ENCODE measurements at regions not wholly inside any gene's neighbourhood (a gene's known extent, or its start where the extent isn't known, plus 50 kb on each side); places are given as distances from the start of the nearest gene placed in this dataset.

GRCh38 chr5:148950471-148950863 lies 112.4 kb downstream of the SH3TC2 start:
- H3K9me3 ChIP-seq (ENCODE audit: insufficient read depth, low read length) = no peaks in the 10 kb centered on the region
- no peaks in the 10 kb centered on the region for H3K36me3 ChIP-seq (ENCODE audit: insufficient read depth, insufficient read length, low read length)
- TF ChIP-seq ZNF274 (IDR thresholded peaks at IDR 0.05; ENCODE audit: low read depth, low read length) = no peak
- TF ChIP-seq SUZ12 (IDR thresholded peaks at IDR 0.05; ENCODE audit: extremely low read depth, insufficient read depth, insufficient read length) = no peak
- no peak for TF ChIP-seq YY1 (IDR thresholded peaks at IDR 0.05; ENCODE audit: insufficient read depth, insufficient read length)
- no peak overlapping the region for H3K9ac ChIP-seq (ENCODE audit: insufficient read length, low read depth)
- H3K4me1 ChIP-seq (ENCODE audit: insufficient read depth, insufficient read length) = no peaks in the 10 kb centered on the region
- DNase-seq (ENCODE audit: low read depth, low spot score) = no peak
- no peak overlapping the region for H3K4me3 ChIP-seq (ENCODE audit: insufficient read length, low read depth)
- no peaks in the 10 kb centered on the region for H3K27me3 ChIP-seq (ENCODE audit: insufficient read depth, insufficient read length)

- no peak for TF ChIP-seq ZNF274 (IDR thresholded peaks at IDR 0.05; ENCODE audit: low read depth, low read length)
- Histone ChIP-seq H3K36me3 (ENCODE audit: insufficient read depth, insufficient read length, low read length) (no peaks in the 10 kb centered on the region), H3K9me3 (ENCODE audit: insufficient read depth, low read length) (no peaks in the 10 kb centered on the region), H3K9ac (ENCODE audit: insufficient read length, low read depth) (no peak overlapping the region), H3K4me3 (ENCODE audit: insufficient read length, low read depth) (no peak overlapping the region), H3K4me1 (ENCODE audit: insufficient read depth, insufficient read length) (no peaks in the 10 kb centered on the region), H3K27me3 (ENCODE audit: insufficient read depth, insufficient read length) (no peaks in the 10 kb centered on the region)
- no peak for DNase-seq (ENCODE audit: low read depth, low spot score)
Observed at GRCh38 chr5:148950892-148951291, 112.0 kb downstream of the SH3TC2 start.

GRCh38 chr5:148951612-148952011 lies 111.2 kb downstream of the SH3TC2 start:
- Histone ChIP-seq H3K9ac (ENCODE audit: insufficient read length, low read depth) (no peak overlapping the region), H3K4me3 (ENCODE audit: insufficient read length, low read depth) (no peak overlapping the region), H3K9me3 (ENCODE audit: insufficient read depth, low read length) (no peaks in the 10 kb centered on the region), H3K36me3 (ENCODE audit: insufficient read depth, insufficient read length, low read length) (no peaks in the 10 kb centered on the region), H3K4me1 (ENCODE audit: insufficient read depth, insufficient read length) (no peaks in the 10 kb centered on the region), H3K27me3 (ENCODE audit: insufficient read depth, insufficient read length) (no peaks in the 10 kb centered on the region)
- no peak for DNase-seq (ENCODE audit: low read depth, low spot score)
- TF ChIP-seq ZNF274 (IDR thresholded peaks at IDR 0.05; ENCODE audit: low read depth, low read length) (no peak), YY1 (IDR thresholded peaks at IDR 0.05; ENCODE audit: insufficient read depth, insufficient read length) (no peak), SUZ12 (IDR thresholded peaks at IDR 0.05; ENCODE audit: extremely low read depth, insufficient read depth, insufficient read length) (no peak)

- TF ChIP-seq YY1 (IDR thresholded peaks at IDR 0.05; ENCODE audit: insufficient read depth, insufficient read length) (no peak), SUZ12 (IDR thresholded peaks at IDR 0.05; ENCODE audit: extremely low read depth, insufficient read depth, insufficient read length) (no peak), ZNF274 (IDR thresholded peaks at IDR 0.05; ENCODE audit: low read depth, low read length) (no peak)
- no peak for DNase-seq (ENCODE audit: low read depth, low spot score)
- H3K4me1 ChIP-seq (ENCODE audit: insufficient read depth, insufficient read length) = no peaks in the 10 kb centered on the region
- no peak overlapping the region for H3K9ac ChIP-seq (ENCODE audit: insufficient read length, low read depth)
- no peak overlapping the region for H3K4me3 ChIP-seq (ENCODE audit: insufficient read length, low read depth)
- no peaks in the 10 kb centered on the region for H3K9me3 ChIP-seq (ENCODE audit: insufficient read depth, low read length)
- no peaks in the 10 kb centered on the region for H3K36me3 ChIP-seq (ENCODE audit: insufficient read depth, insufficient read length, low read length)
- H3K27me3 ChIP-seq (ENCODE audit: insufficient read depth, insufficient read length) = no peaks in the 10 kb centered on the region
Observed at GRCh38 chr5:148952097-148952867, 110.6 kb downstream of the SH3TC2 start.

- TF ChIP-seq SUZ12 (IDR thresholded peaks at IDR 0.05; ENCODE audit: extremely low read depth, insufficient read depth, insufficient read length) = no peak
- no peak for TF ChIP-seq YY1 (IDR thresholded peaks at IDR 0.05; ENCODE audit: insufficient read depth, insufficient read length)
- TF ChIP-seq ZNF274 (IDR thresholded peaks at IDR 0.05; ENCODE audit: low read depth, low read length) = no peak
- H3K9ac ChIP-seq (ENCODE audit: insufficient read length, low read depth) = no peak overlapping the region
- H3K36me3 ChIP-seq (ENCODE audit: insufficient read depth, insufficient read length, low read length) = no peaks in the 10 kb centered on the region
- no peak overlapping the region for H3K4me3 ChIP-seq (ENCODE audit: insufficient read length, low read depth)
- H3K27me3 ChIP-seq (ENCODE audit: insufficient read depth, insufficient read length) = no peaks in the 10 kb centered on the region
- H3K4me1 ChIP-seq (ENCODE audit: insufficient read depth, insufficient read length) = no peaks in the 10 kb centered on the region
- DNase-seq (ENCODE audit: low read depth, low spot score) = no peak
- no peaks in the 10 kb centered on the region for H3K9me3 ChIP-seq (ENCODE audit: insufficient read depth, low read length)
Observed at GRCh38 chr5:148953711-148954110, 109.2 kb downstream of the SH3TC2 start.

Data from NT2/D1 (cell line).